ENCODE measurements at regions not wholly inside any gene's neighbourhood (a gene's known extent, or its start where the extent isn't known, plus 50 kb on each side); places are given as distances from the start of the nearest gene placed in this dataset.

- 69 to 87% (median 84%) methylated on average over 2 of the region's 2 CpGs for WGBS, 4 donors
- intact Hi-C loops (cut with DNase I), result no loop called here
- no peaks in the 10 kb centered on the region for H3K27me3 ChIP-seq
- ATAC-seq (no peak), DNase-seq (no peak)
- no peak overlapping the region for H3K4me3 ChIP-seq
- no peaks in the 10 kb centered on the region for H3K9me3 ChIP-seq
- TF ChIP-seq POLR2A (IDR thresholded peaks at IDR 0.05) (no peak), CTCF (IDR thresholded peaks at IDR 0.05) (no peak)
- H3K27ac ChIP-seq, result no peak overlapping the region
- H3K4me1 ChIP-seq, result no peaks in the 10 kb centered on the region
- no peaks in the 10 kb centered on the region for H3K36me3 ChIP-seq
Observed at GRCh38 chr4:28639747-28640146, 1779.1 kb downstream of the STIM2 start.

GRCh38 chr4:28654618-28655017, 1794.0 kb downstream of the STIM2 start:
- no peaks in the 10 kb centered on the region for H3K27me3 ChIP-seq
- H3K9me3 ChIP-seq, result no peaks in the 10 kb centered on the region
- no peak overlapping the region for H3K27ac ChIP-seq
- no peaks in the 10 kb centered on the region for H3K36me3 ChIP-seq
- intact Hi-C loops (cut with DNase I), result no loop called here
- ATAC-seq, result no peak
- WGBS, 4 donors, result 67 to 76% (median 71%) methylated on average over 3 of the region's 3 CpGs
- H3K4me1 ChIP-seq, result no peaks in the 10 kb centered on the region
- no peak overlapping the region for H3K4me3 ChIP-seq
- TF ChIP-seq POLR2A (IDR thresholded peaks at IDR 0.05), result no peak
- no peak for TF ChIP-seq CTCF (IDR thresholded peaks at IDR 0.05)
- DNase-seq, result no peak

GRCh38 chr4:28665306-28665705, 1804.7 kb downstream of the STIM2 start:
- ATAC-seq (no peak), DNase-seq (no peak)
- H3K36me3 ChIP-seq, result no peaks in the 10 kb centered on the region
- no peaks in the 10 kb centered on the region for H3K27me3 ChIP-seq
- no peak for TF ChIP-seq POLR2A (IDR thresholded peaks at IDR 0.05)
- TF ChIP-seq CTCF (IDR thresholded peaks at IDR 0.05), result no peak
- WGBS, 4 donors, result 2 to 95% (median 68%) methylated on average over 1 of the region's 1 CpG
- H3K4me3 ChIP-seq, result no peak overlapping the region
- H3K4me1 ChIP-seq, result no peaks in the 10 kb centered on the region
- H3K27ac ChIP-seq, result no peak overlapping the region
- intact Hi-C loops (cut with DNase I), result no loop called here
- H3K9me3 ChIP-seq, result no peaks in the 10 kb centered on the region

GRCh38 chr4:28675582-28675981, 1814.9 kb downstream of the STIM2 start:
- Histone ChIP-seq H3K9me3 (no peaks in the 10 kb centered on the region), H3K27me3 (no peaks in the 10 kb centered on the region), H3K27ac (no peak overlapping the region), H3K4me1 (no peaks in the 10 kb centered on the region), H3K4me3 (no peak overlapping the region), H3K36me3 (no peaks in the 10 kb centered on the region)
- no peak for DNase-seq
- ATAC-seq, result no peak
- no peak for TF ChIP-seq CTCF (IDR thresholded peaks at IDR 0.05)
- no peak for TF ChIP-seq POLR2A (IDR thresholded peaks at IDR 0.05)
- intact Hi-C loops (cut with DNase I), result no loop called here

Measured in heart left ventricle (tissue), 16 donors.